Stimulated activated CD8-positive, alpha-beta memory T cell treated with anti-CD3 and anti-CD28 coated beads, Interleukin-12 subunit alpha, Interleukin-12 subunit beta, amount 100 ng/mL, for 24 hours (primary cell): ENCODE measurements at regions not wholly inside any gene's neighbourhood (a gene's known extent, or its start where the extent isn't known, plus 50 kb on each side); places are given as distances from the start of the nearest gene placed in this dataset.

Experiments
- DNase-seq: peaks from one replicate; pipeline ENCODE4 v3.0.0-alpha.2; 2020; ENCODE audit errors: extremely low read depth

DNA sequence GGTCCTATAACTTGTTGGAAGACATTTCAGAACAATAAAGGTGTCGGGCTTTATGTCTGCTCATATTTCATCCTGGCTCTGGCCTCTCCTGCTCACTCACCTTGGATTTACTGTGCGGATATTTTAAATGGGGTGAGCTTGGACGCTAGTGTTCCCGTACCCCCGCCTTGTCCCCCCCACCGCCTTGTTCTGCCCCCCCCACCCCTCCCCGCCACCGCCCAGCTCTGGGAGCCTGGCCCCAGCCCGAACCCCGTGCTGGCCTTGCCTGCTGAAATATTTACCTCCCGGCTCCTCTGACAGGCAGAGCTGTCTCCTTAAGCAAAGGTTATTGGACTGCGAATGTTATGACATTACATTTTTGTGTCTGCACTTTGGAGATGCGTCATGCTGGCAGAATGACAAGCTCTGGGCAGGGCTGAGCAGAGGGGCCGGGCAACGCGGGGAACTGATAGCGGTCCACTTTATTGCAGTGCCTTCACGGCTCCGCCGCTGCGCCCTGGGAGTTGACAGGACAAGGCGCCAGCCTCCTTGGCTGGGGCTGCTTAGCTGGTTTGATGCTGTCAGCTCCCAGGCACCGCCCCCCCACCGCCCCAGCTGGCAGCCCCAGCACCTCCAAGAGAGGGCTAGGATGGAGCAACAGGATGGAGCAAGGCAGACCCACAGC is 222.5 kb upstream of the GSE1 start:
- DNase-seq = no peak

DNA sequence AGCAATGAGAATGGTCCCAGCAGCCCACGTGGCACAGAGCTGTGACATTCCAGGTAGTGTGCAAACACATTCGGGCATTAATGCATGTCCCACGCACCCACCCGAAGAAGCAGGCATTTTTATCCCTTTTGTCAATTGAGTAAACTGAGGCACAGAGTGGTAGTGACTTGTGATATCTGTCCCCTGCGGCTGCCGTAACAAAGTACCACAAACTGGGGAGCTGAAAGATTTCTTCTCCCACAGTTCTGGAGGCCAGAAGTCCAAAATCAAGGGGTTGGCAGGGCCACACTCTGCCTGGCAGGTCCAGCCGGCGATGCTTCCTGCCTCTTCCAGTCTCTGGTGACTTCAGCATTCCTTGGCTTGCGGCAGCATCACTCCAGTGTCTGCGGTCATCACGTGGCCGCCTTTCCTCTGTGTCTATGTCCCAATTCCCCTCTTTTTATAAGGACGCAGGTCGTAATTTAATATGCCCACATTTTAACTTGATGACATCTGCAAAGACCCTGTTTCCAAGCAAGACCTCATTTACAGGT is 221.9 kb upstream of the GSE1 start:
- DNase-seq = no peak

DNA sequence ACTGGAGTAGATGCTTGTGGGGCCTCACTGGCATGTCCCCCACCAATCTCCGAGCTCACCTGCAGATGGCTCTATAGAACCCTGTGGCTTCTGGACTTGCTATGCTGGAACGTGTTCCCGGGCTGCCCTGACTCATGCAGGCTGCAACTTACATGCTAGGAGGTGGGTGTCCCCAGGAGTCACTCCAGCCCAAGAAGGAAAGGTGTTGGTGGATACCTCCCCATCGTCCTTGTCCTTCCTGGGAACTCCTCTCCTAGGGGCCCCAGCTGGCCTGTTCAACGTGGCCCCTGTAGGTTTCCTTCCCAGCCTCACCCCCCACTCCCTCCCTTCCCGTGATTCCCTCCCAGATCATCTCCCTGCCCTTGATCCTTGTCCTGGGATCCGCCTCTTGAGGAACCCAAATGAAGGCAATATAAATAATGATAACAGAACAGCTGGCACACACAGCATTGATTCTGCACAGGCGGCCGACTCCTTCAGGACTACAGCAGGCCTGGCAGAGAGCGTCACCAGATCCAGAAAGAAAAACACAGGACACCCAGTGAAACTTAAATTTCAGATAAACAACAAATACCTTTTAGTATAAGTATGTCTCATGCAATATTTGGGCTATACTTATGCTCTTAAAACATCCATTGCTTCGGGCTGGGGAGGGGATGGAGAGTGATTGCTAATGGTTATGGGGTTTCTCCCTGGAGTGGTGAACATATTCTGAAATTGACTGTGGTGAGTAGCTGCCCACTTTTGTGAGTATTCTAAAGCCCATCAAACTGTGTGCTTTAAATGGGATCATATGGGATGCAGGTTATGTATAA is 221.1 kb upstream of the GSE1 start:
- DNase-seq = no peak

DNA sequence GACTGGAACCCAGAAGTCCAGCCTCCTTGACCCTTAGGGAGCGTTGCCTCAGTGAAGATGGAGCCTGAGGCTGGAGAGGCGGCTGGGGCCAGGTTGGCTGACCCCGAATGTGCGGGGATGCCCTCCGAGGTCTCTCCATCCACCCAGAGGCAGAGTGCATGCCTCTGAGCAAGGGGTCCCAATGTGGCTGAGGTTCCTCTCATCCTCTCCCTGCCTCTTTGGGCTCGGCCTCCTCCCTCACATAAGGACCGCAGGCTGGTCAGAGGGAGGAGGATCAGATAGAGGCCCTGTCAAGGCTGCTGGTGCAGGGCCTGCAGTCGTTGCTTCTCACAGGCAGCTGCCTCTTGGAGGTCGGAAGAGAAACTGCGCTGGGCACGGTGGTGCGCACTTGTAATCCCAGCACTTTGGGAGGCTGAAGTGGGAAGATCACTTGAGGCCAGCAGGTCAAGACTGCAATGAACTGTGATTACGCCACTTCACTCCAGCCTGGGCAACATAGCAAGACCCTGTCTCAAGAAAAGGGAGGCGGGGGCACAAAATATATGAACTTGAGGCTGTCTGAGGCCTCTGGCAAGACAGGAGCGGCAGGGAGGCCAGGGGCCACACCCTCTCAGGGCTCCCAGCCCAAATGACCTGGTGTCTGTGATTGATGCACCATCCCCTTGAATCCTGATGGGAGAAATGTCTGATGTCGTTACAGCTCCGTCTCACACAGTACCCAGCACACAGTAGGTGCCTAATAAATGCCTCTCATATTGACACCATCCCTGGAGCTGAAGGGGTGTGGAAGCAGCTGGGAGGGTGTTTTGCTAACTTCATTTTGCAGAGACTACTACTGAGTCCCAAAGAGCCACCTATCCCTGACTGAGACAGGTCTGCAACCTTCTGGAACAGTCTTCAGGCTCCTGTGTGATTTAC is 220.1 kb upstream of the GSE1 start:
- DNase-seq = no peak

DNA sequence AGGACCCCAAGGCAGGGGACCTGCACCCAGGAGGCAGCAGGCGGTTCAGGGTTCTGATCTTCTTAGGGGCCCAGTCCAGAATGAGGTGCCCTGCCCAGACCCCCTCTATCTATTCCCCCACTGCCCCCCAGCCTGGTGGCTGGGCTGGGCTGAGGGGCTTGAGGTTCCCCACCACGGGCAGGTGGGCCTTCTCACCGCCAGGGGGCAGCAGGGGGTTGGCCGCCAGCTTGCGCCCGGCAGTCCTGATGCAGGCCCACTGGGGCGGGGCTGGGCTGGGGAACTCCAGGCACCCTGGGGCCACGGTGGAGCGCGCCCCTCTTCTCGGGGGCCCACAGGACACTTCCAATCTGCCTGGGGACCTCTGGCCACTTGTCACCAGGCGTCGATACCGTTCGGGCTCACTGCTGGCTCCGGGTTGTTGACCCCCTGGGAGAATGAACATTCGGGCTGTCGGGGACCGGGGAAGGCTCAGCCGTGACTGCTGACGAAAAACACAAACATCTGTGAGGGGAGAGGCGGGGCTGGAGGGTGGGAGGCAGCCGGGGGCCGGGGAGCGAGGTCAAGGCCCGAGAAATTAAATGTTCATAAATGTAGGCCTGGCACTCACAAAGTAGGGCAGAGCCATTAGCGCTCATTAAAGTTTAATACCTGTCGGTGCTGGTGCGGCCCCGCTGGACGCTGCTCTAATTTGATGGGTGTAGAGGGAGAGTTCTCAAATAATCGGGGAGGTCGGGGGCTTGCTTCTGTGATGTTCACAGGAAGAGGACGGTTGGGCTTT is 219.3 kb upstream of the GSE1 start:
- DNase-seq = peak; percentile 42

DNA sequence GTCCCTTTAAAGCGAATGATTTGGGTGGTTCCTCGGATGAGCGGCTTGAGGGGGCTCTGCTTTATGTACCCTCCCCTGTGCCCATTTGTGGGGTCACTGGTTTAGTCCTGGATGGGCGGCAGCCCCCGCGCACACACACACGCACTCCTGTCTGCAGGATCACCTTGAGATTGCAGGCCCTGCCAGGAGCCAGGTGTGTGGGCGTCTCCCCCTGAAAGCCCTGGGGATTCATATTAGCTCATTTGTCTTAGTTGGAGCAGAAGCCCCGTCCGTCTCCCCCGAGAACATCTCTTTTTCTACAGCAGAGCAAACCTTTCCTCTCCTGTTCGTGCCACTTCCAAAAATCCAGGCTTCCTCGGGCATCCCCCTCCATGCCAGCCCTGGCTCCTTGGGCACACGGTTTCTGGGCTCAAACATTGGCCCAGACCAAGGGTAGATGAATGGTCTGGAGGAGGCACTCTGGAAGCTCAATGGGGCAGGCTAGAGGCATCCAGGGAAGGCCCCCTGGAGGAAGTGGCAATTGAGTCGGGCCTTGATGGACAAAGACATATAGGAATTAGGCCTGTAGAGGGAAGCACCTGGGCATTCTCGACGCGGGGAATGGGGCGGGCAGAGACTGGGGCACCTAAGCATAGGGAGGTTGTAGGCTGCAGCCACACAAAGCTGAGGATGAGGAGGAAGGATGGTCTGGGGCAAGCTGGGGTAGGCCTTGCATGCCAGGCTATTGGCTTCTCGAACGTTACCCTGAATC is 218.5 kb upstream of the GSE1 start:
- DNase-seq = no peak

DNA sequence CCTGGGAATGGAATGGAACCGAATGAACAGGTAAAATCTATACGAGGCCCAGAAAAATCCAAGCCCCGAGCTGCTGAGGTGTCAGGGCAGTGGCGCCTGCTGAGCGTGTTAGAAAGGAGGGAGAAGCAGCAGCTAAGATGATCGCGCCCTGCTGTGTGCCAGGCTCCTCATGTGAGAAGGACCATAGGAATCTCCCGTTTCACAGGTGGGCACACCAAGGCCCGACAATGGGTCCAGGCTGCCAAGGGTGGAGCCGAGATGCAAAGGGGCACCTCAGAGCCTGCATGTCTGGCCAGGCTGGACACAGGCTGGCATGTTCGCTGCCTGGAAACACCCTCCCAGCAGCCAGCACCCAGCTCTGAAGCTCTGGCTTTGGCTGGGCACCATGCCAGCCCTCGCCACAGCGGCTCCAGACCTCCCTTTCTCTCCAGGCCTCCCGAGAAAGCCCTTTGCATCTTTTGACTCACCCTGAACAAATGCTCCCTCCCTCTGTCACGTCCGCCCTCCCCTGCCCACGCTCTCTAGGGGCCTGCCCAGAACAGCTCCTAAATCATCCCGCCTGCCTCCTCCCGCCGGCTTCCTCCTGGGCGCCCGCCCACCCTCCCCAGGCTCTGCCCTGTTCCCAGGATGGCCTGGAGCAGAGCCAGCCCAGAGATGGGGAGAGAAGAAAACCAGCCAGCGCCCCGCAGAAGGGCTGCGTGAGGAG is 217.8 kb upstream of the GSE1 start:
- no peak for DNase-seq

DNA sequence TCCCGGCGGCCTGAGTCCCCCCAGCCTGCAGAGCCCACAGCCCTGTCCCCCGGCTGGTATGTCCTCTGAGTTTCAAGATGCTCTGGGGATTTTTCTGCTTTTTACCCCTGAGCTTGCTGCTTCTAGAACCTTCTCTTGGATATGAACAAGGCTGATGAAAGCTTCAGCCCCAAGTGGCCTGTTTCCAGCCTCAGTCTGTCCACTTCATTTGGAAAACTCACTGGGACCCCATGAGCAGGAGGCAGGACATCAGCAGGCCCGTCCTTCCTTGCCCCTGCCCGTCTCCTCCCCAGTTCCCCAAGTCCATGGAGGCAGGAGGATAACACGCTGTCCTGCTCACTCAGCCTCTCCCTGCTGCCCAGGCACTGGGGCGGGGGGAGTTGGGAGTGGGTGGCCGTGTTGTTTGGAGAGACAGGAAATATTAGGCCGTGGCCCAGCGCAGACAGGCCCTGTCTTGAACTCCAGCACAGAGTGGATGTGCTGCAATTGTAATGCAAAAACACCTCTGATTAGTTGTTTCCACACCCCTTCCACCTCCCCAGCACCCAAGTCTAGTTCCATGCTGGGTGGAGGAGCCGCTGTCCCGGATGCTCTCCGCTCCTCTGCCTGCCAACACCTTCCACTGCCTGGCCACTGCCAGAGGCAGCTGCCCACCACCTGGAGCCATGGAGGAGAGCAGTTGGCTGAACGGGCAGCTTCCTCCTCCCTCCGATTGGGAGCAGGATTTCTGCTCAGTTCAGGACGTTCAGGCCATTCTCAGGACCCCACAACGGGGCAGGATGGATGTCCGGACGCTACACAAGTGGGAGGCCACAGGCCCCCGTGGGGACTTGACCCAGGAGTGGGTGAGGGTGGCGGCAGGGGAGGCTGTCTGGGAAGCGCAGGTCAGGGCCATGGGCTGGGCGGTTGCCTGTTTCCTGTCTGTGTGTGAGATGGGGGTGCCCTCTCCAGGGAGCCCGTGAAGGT is 216.9 kb upstream of the GSE1 start:
- DNase-seq = no peak

DNA sequence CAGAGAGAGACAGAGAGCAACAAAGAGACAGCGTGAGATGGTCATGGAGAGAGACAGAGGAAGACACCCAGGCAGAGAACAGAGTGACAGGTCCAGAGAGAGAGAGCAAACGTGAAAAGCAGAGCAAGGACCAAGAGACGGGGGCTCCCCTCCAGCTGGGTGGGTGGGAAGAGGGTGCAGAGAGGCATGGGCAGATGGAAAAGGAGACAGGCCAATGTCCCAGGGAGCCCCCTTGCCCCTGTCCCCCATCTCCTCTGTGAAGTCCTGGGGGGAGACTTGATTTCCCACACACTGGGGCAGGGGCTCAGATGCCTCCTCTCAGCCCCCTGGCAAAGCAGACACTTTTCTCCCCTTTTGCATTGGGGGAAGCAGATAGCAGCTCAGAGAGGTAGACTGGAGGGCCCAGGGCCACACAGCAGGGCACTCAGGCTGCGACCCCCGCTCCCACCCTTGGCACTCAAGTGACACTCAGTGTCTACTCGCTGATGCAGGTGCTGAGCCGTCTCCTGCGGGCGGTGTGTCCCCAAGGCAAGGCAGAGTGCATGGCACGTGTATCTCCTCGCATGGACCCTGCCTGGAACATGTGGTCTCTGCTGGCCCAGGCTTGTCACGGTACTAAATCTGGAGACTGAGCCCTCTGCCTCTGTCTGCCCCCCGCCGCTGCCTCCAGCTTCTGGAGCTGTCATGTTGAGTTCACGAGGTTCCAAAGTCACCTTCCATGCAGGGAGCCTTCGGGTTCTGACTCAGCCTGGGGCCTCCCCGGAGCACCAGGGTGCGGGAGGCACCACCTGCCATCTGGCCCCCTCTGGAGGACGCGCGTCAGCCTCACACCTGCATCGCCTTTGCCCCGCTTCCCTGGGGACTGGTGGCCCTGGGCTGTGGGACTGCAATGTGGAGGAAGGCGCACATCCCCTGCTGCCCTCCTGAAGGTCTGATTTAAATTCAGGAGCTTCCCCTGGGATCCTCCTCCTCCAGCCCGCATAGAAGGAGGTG is 215.9 kb upstream of the GSE1 start:
- no peak for DNase-seq

DNA sequence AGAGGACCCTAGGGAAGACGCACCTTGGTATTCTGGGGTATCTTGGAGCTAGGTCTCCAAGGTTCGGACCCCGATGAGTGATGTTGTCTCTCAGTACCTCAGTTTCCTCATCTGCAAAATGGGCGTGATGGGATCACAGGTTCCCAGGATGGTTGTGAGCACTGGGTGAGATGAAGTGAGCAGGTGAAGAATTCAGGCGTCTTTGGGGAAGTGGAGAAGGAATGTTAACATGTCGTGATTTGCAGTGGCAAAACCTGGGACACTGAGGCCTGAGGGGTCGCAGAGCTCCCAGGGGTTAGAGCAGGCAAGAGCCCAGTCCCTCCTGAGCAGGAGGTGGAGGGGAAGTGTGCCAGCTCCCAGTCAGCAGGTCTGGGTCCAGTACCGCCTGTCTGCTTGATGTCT is 215.1 kb upstream of the GSE1 start:
- no peak for DNase-seq

DNA sequence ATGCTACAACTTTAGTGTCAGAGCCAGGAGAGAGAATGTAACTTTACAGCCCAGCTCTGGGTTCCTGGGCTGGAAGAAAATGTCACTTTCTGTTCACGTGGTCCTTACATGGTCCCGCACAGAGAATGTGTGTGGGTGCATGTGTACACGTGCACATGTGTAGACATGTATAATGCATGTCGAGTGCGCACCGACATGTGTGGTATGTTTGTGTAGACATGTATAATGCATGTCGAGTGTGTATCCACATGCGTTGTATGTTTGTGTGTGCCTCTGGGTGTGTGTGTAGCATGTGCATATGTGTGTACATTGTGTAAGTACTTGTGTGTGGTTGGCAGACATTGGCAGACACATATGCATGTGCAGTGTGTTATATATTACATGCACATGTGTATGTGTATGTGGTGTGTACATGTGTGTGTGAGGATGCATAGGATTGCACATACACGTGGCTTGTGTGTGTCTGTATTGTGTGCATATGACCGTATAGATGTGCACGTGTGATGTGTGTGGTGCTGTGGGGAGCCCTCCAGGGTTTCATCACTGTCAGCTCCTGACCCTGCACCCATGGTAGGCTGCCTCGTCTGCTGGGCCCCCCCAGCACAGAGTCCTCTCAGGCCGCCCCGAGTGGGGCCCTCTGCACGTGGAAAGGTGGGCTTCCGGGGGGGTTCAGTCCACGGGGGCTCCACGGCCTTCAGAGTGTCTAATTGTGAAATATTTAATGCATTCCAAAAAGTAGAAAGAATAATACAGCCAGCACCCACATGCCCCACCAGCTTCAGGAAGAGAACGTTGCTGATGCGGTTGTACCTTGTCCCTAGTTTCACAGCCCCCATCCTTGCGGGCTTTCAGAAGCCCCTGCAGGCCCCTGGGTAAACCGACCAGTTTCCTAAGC is 214.2 kb upstream of the GSE1 start:
- DNase-seq = no peak

DNA sequence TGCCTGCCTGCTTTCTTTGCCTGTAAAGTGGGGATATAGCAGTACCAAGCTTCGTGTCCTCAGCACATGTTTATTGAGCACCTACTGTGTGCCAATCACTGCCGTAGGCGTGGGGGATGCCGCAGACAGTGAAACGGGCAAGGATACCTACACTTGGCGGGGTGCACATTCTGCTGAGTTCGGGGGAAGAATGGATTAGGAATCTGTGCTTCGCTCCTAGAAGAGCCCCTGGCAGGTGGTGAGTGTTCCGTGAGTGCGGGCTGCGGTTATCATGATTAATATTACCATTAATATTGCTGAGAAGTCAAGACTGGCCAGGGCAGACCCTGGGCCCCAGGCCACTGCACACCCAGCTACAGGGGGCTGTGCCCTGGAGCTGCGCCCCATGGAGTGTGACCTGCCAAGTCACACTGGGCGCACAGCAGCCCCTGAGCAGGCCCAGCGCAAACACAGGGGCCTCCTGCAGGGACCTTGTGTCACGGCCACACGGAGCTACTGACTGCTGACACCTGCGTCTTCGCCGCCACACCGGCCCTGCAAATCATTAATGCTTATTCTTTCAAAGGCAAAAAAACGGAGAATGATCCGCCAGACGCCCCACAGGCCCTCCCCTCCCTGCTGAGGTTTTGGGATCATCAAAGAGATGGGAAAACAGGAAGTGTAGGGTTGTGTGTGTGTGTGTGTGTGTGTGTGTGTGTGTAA is 213.4 kb upstream of the GSE1 start:
- no peak for DNase-seq

DNA sequence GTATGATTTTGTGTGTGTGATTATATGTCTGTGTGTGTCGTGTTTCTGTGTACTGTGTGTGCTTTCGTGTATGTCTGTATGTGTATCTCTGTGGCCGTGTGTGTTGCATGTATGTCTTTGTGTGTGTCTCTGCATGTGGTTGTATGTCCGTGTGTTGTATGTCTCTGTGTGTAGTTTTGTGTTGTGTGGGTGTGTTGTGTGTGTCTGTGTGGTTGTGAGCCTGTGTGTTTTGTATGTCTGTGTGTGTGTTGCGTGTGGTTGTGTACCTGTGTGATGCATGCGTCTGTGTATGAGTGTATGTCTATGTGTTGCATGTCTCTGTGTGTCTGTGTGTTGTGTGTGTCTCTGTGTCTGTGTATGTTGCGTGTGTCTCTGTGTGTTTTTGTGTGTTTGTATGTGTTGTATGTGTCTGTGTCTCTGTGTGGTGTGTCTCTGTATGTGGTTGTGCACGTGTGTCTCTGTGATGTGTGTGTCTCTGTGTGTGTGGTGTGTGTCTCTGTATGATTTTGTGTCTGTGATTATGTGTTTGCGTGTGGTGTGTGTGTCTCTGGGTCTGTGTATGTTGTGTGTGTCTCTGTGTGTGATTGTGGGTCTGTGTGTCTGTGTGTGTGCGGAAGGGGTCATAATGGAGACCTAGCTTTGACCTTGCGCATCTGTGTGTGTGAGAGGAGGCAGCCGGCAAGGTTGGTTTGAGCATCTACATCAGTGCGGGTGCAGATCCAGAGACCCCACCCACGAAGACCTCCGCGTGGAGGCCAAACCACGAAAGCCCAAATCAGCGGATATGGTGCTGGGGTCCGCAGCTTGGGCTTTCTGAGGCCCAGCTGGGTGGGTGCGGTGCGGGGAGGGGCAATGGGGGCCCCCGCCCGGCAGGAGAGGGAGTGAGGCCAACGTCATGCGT is 212.6 kb upstream of the GSE1 start:
- no peak for DNase-seq

DNA sequence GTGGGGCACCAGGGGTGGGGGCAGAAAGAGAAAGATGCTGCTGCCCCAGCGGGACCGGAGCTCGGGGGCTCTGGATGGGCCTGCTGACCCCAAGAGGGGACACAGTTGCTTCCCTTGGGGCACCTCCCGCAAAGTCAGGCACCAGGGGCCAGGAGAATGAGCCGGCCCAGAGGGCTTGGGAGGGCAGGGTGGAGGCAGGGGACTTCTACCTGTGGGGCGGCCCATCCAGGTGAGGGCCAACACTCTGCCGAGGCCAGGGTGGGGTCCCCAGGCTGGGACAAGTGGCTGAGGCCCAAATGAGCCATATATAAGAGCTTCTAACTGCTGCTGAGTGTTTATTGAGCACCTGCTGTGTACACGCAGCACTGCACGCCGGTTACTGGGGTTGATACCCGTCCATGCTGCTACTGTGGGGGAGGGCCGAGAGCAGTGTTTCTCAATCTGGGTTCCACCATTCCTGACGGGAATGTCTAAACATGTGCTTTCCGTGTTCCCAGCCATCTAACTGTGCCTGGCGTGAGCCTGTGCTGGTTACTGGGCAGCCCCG is 211.7 kb upstream of the GSE1 start:
- no peak for DNase-seq
